ENCODE measurements at regions not wholly inside any gene's neighbourhood (a gene's known extent, or its start where the extent isn't known, plus 50 kb on each side); places are given as distances from the start of the nearest gene placed in this dataset.

DNA sequence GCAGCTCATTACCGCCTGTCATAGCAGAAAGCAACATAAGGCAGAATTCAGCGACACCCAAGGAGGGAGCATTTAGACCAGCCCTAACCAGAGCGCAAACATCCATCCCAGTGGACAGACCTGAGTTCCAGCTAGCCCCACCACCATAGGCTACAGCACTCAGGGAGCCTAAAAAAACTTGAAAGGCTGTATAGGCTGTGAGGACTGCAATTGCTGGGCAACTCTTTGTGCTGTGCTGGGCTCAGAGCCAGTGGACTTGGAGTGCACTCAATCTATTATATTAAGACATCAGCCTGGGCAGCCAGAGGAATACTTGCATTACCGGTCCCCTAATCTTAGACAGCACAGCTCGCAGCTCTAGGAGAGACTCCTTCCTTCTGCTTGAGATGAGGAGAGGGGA, 207.3 kb downstream of the KIF2B start:
- H3K27me3 ChIP-seq: no peaks in the 10 kb centered on the region
- no peak overlapping the region for H3K27ac ChIP-seq
- no peaks in the 10 kb centered on the region for H3K4me1 ChIP-seq
- peaks cover 0 to 6% (median 0%) of the 10 kb centered on the region in 4 donors for H3K9me3 ChIP-seq
- intact Hi-C loops (cut with DNase I; ENCODE audit: low total_unique reads): no loop called here
- peak in 1 of 2 donors; percentile 4 for DNase-seq
- H3K36me3 ChIP-seq: no peaks in the 10 kb centered on the region
- WGBS, 5 donors: 78 to 93% (median 84%) methylated on average over 5 of the region's 5 CpGs
- H3K4me3 ChIP-seq: no peak overlapping the region
- no peak for TF ChIP-seq EP300 (IDR thresholded peaks at IDR 0.05)
- no peak for TF ChIP-seq POLR2AphosphoS5 (IDR thresholded peaks at IDR 0.05)
- TF ChIP-seq POLR2A (IDR thresholded peaks at IDR 0.05): no peak
- TF ChIP-seq, protein P1, sequence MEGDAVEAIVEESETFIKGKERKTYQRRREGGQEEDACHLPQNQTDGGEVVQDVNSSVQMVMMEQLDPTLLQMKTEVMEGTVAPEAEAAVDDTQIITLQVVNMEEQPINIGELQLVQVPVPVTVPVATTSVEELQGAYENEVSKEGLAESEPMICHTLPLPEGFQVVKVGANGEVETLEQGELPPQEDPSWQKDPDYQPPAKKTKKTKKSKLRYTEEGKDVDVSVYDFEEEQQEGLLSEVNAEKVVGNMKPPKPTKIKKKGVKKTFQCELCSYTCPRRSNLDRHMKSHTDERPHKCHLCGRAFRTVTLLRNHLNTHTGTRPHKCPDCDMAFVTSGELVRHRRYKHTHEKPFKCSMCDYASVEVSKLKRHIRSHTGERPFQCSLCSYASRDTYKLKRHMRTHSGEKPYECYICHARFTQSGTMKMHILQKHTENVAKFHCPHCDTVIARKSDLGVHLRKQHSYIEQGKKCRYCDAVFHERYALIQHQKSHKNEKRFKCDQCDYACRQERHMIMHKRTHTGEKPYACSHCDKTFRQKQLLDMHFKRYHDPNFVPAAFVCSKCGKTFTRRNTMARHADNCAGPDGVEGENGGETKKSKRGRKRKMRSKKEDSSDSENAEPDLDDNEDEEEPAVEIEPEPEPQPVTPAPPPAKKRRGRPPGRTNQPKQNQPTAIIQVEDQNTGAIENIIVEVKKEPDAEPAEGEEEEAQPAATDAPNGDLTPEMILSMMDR (IDR thresholded peaks at IDR 0.05): no peak

DNA sequence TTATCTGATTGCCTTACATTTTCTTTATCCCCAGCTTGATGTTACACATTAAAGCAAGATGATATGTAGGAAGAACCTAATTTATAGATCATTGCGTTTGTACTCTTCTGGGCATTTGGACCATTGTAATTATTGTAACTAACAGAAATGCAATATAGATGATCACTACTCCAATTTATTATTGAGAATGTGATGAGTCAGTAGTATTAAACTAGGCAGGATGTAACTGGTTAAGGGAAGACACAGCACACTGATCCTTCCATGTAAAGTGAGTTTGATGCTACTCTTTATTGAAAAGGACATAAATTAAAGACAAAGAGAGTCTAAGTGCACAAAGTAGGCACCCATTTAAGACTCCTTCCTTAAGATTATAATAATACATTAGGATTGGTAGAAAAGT, 223.8 kb downstream of the KIF2B start:
- Histone ChIP-seq H3K9me3 (peaks cover 0 to 27% (median 19%) of the 10 kb centered on the region in 4 donors), H3K27me3 (no peaks in the 10 kb centered on the region), H3K4me1 (no peaks in the 10 kb centered on the region), H3K4me3 (no peak overlapping the region), H3K36me3 (no peaks in the 10 kb centered on the region), H3K27ac (no peak overlapping the region)
- intact Hi-C loops (cut with DNase I; ENCODE audit: low total_unique reads): no loop called here
- no peak for DNase-seq
- TF ChIP-seq EP300 (IDR thresholded peaks at IDR 0.05): no peak
- no peak for TF ChIP-seq POLR2AphosphoS5 (IDR thresholded peaks at IDR 0.05)
- TF ChIP-seq, protein P1 (IDR thresholded peaks at IDR 0.05): no peak
- WGBS, 5 donors: 83 to 96% (median 91%) methylated on average over 1 of the region's 1 CpG

DNA sequence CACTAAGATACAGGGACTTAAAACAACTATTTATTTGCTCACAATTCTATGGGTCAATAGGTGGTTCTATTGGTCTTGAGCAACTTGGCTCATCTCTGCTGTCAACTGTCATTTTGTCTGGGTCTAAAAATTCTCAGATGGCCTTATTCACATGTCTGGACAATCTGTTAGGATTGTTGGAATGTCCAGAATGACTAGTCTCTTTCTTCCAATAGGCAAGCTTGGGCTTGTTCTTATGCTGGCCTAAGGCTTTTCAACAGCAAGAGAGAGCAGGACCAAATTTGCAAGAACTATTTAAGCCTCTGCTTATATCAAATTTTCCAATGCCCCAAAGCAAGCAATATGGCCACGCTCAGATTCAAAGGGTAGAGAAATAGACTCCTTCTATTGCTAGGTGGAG, 240.9 kb downstream of the KIF2B start:
- H3K27ac ChIP-seq: no peak overlapping the region
- TF ChIP-seq EP300 (IDR thresholded peaks at IDR 0.05) (no peak), POLR2AphosphoS5 (IDR thresholded peaks at IDR 0.05) (no peak), POLR2A (IDR thresholded peaks at IDR 0.05) (no peak)
- TF ChIP-seq, protein P1 (IDR thresholded peaks at IDR 0.05): no peak
- H3K4me3 ChIP-seq: no peak overlapping the region
- WGBS, 5 donors: 71 to 89% (median 81%) methylated on average over 1 of the region's 1 CpG
- H3K36me3 ChIP-seq: no peaks in the 10 kb centered on the region
- H3K27me3 ChIP-seq: no peaks in the 10 kb centered on the region
- no peaks in the 10 kb centered on the region for H3K4me1 ChIP-seq
- intact Hi-C loops (cut with DNase I; ENCODE audit: low total_unique reads): no loop called here
- no peak for DNase-seq
- H3K9me3 ChIP-seq: peaks cover 0 to 13% (median 5%) of the 10 kb centered on the region in 4 donors

DNA sequence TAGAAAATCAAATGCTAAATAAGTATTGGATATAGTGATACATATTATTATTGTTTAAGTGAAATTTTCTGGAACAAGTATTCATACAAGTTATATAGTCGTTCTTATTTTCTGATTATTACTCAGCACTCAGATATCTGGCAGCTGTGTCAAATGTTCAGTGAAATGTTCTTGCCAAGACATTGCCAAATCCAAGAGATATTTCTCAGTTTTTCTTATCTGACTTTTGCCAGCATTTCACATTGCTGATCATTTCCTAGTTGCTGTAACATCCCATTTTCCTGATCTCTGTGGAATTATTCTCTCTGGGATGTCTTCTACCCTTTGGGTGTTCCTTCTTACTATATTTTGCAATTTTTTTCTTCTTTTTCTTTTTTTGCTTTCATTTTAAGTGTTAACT, 262.3 kb downstream of the KIF2B start:
- intact Hi-C loops (cut with DNase I; ENCODE audit: low total_unique reads): no loop called here
- Histone ChIP-seq H3K4me3 (no peak overlapping the region), H3K4me1 (no peaks in the 10 kb centered on the region), H3K27me3 (no peaks in the 10 kb centered on the region), H3K36me3 (no peaks in the 10 kb centered on the region), H3K9me3 (peaks cover 0 to 13% (median 2%) of the 10 kb centered on the region in 4 donors), H3K27ac (no peak overlapping the region)
- WGBS, 5 donors: 57 to 67% (median 62%) methylated on average over 1 of the region's 1 CpG
- DNase-seq: peak in 1 of 2 donors; percentile 1
- no peak for TF ChIP-seq POLR2A (IDR thresholded peaks at IDR 0.05)

DNA sequence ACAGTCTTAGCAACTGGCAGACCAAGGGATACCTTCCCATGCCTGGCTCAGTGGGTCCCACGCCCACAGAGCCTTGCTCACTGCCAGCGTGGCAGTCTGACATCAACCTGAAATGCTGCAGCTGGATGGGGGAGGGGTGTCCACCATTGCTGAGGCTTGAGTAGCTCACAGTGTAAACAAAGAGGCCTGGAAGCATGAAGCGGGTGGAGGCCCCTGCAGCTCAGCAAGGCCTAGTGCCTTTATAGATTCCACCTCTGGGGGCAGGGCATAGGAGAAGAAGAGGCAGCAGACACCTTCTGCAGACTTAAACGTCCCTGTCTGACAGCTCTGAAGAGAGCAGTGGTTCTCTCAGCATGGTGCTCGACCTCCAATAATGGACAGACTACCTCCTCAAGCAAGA, 263.2 kb downstream of the KIF2B start:
- no peaks in the 10 kb centered on the region for H3K27me3 ChIP-seq
- H3K9me3 ChIP-seq: peaks cover 0 to 13% (median 4%) of the 10 kb centered on the region in 4 donors
- no peak overlapping the region for H3K4me3 ChIP-seq
- 7 to 29% (median 19%) methylated on average over 3 to 5 of the region's 5 CpGs for WGBS, 5 donors
- no peaks in the 10 kb centered on the region for H3K4me1 ChIP-seq
- intact Hi-C loops (cut with DNase I; ENCODE audit: low total_unique reads): no loop called here
- H3K27ac ChIP-seq: no peak overlapping the region
- no peaks in the 10 kb centered on the region for H3K36me3 ChIP-seq
- no peak for TF ChIP-seq EP300 (IDR thresholded peaks at IDR 0.05)
- TF ChIP-seq POLR2AphosphoS5 (IDR thresholded peaks at IDR 0.05): no peak
- TF ChIP-seq, protein P1 (IDR thresholded peaks at IDR 0.05): no peak
- no peak for TF ChIP-seq POLR2A (IDR thresholded peaks at IDR 0.05)
- DNase-seq: peak in 1 of 2 donors; percentile 28

All from stomach (tissue), 8 donors.